ENCODE measurements at regions not wholly inside any gene's neighbourhood (a gene's known extent, or its start where the extent isn't known, plus 50 kb on each side); places are given as distances from the start of the nearest gene placed in this dataset.

DNA sequence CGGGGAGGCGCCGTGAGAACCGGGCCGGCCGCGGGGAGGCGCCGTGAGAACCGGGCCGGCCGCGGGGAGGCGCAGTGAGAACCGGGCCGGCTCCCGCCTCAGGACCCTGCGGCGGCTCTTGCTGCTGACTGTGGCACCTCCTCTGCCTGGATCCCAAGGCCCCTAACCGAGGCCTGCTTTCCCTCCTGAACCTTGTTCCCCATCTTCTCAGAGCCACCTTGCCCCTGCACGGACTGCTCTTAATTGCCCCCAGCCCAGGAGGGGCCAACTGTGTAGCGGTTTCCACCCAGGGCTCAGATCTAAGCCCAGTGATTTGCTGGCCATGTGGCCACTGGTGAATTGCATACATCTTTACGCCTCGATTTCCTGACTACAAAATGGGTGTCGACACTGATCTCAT, 112.2 kb upstream of the B3GAT1 start:
- TF ChIP-seq, protein P1, sequence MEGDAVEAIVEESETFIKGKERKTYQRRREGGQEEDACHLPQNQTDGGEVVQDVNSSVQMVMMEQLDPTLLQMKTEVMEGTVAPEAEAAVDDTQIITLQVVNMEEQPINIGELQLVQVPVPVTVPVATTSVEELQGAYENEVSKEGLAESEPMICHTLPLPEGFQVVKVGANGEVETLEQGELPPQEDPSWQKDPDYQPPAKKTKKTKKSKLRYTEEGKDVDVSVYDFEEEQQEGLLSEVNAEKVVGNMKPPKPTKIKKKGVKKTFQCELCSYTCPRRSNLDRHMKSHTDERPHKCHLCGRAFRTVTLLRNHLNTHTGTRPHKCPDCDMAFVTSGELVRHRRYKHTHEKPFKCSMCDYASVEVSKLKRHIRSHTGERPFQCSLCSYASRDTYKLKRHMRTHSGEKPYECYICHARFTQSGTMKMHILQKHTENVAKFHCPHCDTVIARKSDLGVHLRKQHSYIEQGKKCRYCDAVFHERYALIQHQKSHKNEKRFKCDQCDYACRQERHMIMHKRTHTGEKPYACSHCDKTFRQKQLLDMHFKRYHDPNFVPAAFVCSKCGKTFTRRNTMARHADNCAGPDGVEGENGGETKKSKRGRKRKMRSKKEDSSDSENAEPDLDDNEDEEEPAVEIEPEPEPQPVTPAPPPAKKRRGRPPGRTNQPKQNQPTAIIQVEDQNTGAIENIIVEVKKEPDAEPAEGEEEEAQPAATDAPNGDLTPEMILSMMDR (IDR thresholded peaks at IDR 0.05) = no peak
- TF ChIP-seq POLR2A (IDR thresholded peaks at IDR 0.05) = no peak

Data from lower leg skin (tissue), 3 donors.